ENCODE measurements at regions not wholly inside any gene's neighbourhood (a gene's known extent, or its start where the extent isn't known, plus 50 kb on each side); places are given as distances from the start of the nearest gene placed in this dataset.

- Histone ChIP-seq H3K27ac (no peak overlapping the region), H3K9me3 (peaks cover 0 to 5% (median 1%) of the 10 kb centered on the region in 4 donors), H3K36me3 (no peaks in the 10 kb centered on the region), H3K4me3 (no peak overlapping the region), H3K4me1 (no peaks in the 10 kb centered on the region), H3K27me3 (no peaks in the 10 kb centered on the region)
- peak; percentile 55 for DNase-seq
- TF ChIP-seq POLR2A (IDR thresholded peaks at IDR 0.05) (no peak), EP300 (IDR thresholded peaks at IDR 0.05) (no peak), POLR2AphosphoS5 (IDR thresholded peaks at IDR 0.05) (no peak)
- TF ChIP-seq, protein P1, sequence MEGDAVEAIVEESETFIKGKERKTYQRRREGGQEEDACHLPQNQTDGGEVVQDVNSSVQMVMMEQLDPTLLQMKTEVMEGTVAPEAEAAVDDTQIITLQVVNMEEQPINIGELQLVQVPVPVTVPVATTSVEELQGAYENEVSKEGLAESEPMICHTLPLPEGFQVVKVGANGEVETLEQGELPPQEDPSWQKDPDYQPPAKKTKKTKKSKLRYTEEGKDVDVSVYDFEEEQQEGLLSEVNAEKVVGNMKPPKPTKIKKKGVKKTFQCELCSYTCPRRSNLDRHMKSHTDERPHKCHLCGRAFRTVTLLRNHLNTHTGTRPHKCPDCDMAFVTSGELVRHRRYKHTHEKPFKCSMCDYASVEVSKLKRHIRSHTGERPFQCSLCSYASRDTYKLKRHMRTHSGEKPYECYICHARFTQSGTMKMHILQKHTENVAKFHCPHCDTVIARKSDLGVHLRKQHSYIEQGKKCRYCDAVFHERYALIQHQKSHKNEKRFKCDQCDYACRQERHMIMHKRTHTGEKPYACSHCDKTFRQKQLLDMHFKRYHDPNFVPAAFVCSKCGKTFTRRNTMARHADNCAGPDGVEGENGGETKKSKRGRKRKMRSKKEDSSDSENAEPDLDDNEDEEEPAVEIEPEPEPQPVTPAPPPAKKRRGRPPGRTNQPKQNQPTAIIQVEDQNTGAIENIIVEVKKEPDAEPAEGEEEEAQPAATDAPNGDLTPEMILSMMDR (IDR thresholded peaks at IDR 0.05), result no peak
- intact Hi-C loops (cut with DNase I), result no loop called here
- WGBS, 2 donors, result 66 to 77% methylated on average over 4 of the region's 4 CpGs
Observed at GRCh38 chr2:199011908-199012307, 445.8 kb downstream of the SATB2 start.

DNA sequence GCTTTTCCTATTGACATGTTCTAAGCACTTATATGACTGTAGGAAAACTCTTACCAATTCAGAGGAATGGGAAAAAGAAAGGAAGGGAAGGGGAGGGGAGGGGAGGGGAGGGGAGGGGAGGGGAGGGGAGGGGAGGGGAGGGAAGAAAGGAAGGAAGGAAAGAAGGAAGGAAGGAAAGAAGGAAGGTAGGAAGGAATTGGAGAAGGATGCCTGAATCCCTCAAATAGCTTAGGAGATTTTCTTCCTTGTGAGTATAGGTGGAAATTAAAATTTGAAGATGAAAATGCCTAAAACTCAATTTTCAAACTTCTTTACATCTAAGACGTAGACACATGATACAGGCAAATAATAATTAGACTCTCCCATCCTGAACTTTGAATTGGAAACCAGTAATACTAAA is 463.1 kb downstream of the SATB2 start:
- Histone ChIP-seq H3K9me3 (no peaks in the 10 kb centered on the region), H3K36me3 (no peaks in the 10 kb centered on the region), H3K4me3 (no peak overlapping the region), H3K27me3 (no peaks in the 10 kb centered on the region), H3K27ac (no peak overlapping the region), H3K4me1 (no peaks in the 10 kb centered on the region)
- TF ChIP-seq EP300 (IDR thresholded peaks at IDR 0.05), result no peak
- no peak for DNase-seq
- 90 to 94% methylated on average over 1 of the region's 1 CpG for WGBS, 2 donors
- intact Hi-C loops (cut with DNase I), result no loop called here

- Histone ChIP-seq H3K9me3 (peaks cover 0 to 4% (median 0%) of the 10 kb centered on the region in 4 donors), H3K4me3 (no peak overlapping the region), H3K27ac (no peak overlapping the region), H3K4me1 (no peaks in the 10 kb centered on the region), H3K36me3 (no peaks in the 10 kb centered on the region), H3K27me3 (no peaks in the 10 kb centered on the region)
- no peak for DNase-seq
- 87 to 89% methylated on average over 2 of the region's 2 CpGs for WGBS, 2 donors
- intact Hi-C loops (cut with DNase I), result no loop called here
- TF ChIP-seq POLR2A (IDR thresholded peaks at IDR 0.05) (no peak), POLR2AphosphoS5 (IDR thresholded peaks at IDR 0.05) (no peak), EP300 (IDR thresholded peaks at IDR 0.05) (no peak)
- TF ChIP-seq, protein P1 (IDR thresholded peaks at IDR 0.05), result no peak
Observed at GRCh38 chr2:198991431-198991830, 466.3 kb downstream of the SATB2 start.

GRCh38 chr2:198975779-198976178 is 482.0 kb downstream of the SATB2 start:
- Histone ChIP-seq H3K9me3 (peaks cover 0 to 7% (median 3%) of the 10 kb centered on the region in 4 donors), H3K27ac (no peak overlapping the region), H3K27me3 (no peaks in the 10 kb centered on the region), H3K4me3 (no peak overlapping the region), H3K4me1 (no peaks in the 10 kb centered on the region), H3K36me3 (no peaks in the 10 kb centered on the region)
- intact Hi-C loops (cut with DNase I), result no loop called here
- TF ChIP-seq POLR2AphosphoS5 (IDR thresholded peaks at IDR 0.05) (no peak), POLR2A (IDR thresholded peaks at IDR 0.05) (no peak), EP300 (IDR thresholded peaks at IDR 0.05) (no peak)
- TF ChIP-seq, protein P1 (IDR thresholded peaks at IDR 0.05), result no peak
- no peak for DNase-seq

- H3K27me3 ChIP-seq, result no peaks in the 10 kb centered on the region
- H3K27ac ChIP-seq, result no peak overlapping the region
- intact Hi-C loops (cut with DNase I), result no loop called here
- TF ChIP-seq POLR2A (IDR thresholded peaks at IDR 0.05) (no peak), POLR2AphosphoS5 (IDR thresholded peaks at IDR 0.05) (no peak), EP300 (IDR thresholded peaks at IDR 0.05) (no peak)
- TF ChIP-seq, protein P1 (IDR thresholded peaks at IDR 0.05), result no peak
- H3K36me3 ChIP-seq, result no peaks in the 10 kb centered on the region
- no peak overlapping the region for H3K4me3 ChIP-seq
- WGBS, 2 donors, result 70 to 91% methylated on average over 2 of the region's 2 CpGs
- no peak for DNase-seq
- H3K4me1 ChIP-seq, result no peaks in the 10 kb centered on the region
- H3K9me3 ChIP-seq, result peaks cover 0 to 7% (median 3%) of the 10 kb centered on the region in 4 donors
Observed at GRCh38 chr2:198973785-198974184, 484.0 kb downstream of the SATB2 start.

All from sigmoid colon (tissue), 6 donors.